GM21619 (cell line): ENCODE measurements at regions not wholly inside any gene's neighbourhood (a gene's known extent, or its start where the extent isn't known, plus 50 kb on each side); places are given as distances from the start of the nearest gene placed in this dataset.
"Not testable (repeated sequence)": the region's sequence is repeated elsewhere in the genome, so short reads cannot be mapped to it uniquely, and the experiment has no call there.

ENCODE experiments used
- ATAC-seq: cut with Tn5 transposase; IDR thresholded peaks from one replicate; pipeline ENCODE4 v1.9.1; 2021; ENCODE audit not compliant: unreplicated experiment

- ATAC-seq, result no peak
Measured at GRCh38 chr4:188432328-188432727, 293.1 kb downstream of the TRIML1 start.

GRCh38 chr4:188433741-188434315 lies 294.6 kb downstream of the TRIML1 start:
- no peak for ATAC-seq

- no peak for ATAC-seq
Measured at GRCh38 chr4:188434643-188435042, 295.4 kb downstream of the TRIML1 start.

GRCh38 chr4:188435381-188435780 lies 296.1 kb downstream of the TRIML1 start:
- ATAC-seq, result no peak

- no peak for ATAC-seq
Measured at GRCh38 chr4:188437535-188437934, 298.3 kb downstream of the TRIML1 start.

- ATAC-seq, result not testable (repeated sequence)
Measured at GRCh38 chr4:188438391-188438824, 299.2 kb downstream of the TRIML1 start.

GRCh38 chr4:188439641-188440311 lies 300.5 kb downstream of the TRIML1 start:
- no peak for ATAC-seq

GRCh38 chr4:188444500-188444899 lies 305.3 kb downstream of the TRIML1 start:
- ATAC-seq, result no peak

GRCh38 chr4:188448996-188449395 lies 309.8 kb downstream of the TRIML1 start:
- not testable (repeated sequence) for ATAC-seq

- ATAC-seq, result no peak
Measured at GRCh38 chr4:188450571-188450970, 311.3 kb downstream of the TRIML1 start.

- ATAC-seq, result no peak
Measured at GRCh38 chr4:188452097-188452496, 312.9 kb downstream of the TRIML1 start.

GRCh38 chr4:188454575-188454974 lies 315.3 kb downstream of the TRIML1 start:
- no peak for ATAC-seq

- ATAC-seq, result no peak
Measured at GRCh38 chr4:188455062-188455752, 316.0 kb downstream of the TRIML1 start.

- no peak for ATAC-seq
Measured at GRCh38 chr4:188459381-188459780, 320.1 kb downstream of the TRIML1 start.

GRCh38 chr4:188463909-188464308 lies 324.7 kb downstream of the TRIML1 start:
- no peak for ATAC-seq

- no peak for ATAC-seq
Measured at GRCh38 chr4:188466001-188466400, 326.8 kb downstream of the TRIML1 start.

GRCh38 chr4:188484256-188484655 lies 345.0 kb downstream of the TRIML1 start:
- ATAC-seq, result no peak

- no peak for ATAC-seq
Measured at GRCh38 chr4:188485906-188486305, 346.7 kb downstream of the TRIML1 start.

GRCh38 chr4:188492886-188493285 lies 353.6 kb downstream of the TRIML1 start:
- no peak for ATAC-seq

- ATAC-seq, result no peak
Measured at GRCh38 chr4:188495169-188495568, 355.9 kb downstream of the TRIML1 start.

- no peak for ATAC-seq
Measured at GRCh38 chr4:188511431-188511830, 372.2 kb downstream of the TRIML1 start.

GRCh38 chr4:188532751-188533150 lies 393.5 kb downstream of the TRIML1 start:
- ATAC-seq, result no peak
